HepG2 (cell line): ENCODE measurements at regions not wholly inside any gene's neighbourhood (a gene's known extent, or its start where the extent isn't known, plus 50 kb on each side); places are given as distances from the start of the nearest gene placed in this dataset.

Experiments used
- ARID2 ChIP-seq: sonication (generic); formaldehyde crosslinking; IDR thresholded peaks from 2 replicates; pipeline ENCODE4 v1.8.1; 2022; ENCODE audit warnings: mild to moderate bottlenecking, missing genetic modification reagents, borderline replicate concordance
- CBX2 ChIP-seq, 2 experiments: fragments of 200-600 bp in 1 of 2; sonication (generic); formaldehyde crosslinking in 1 of 2; IDR thresholded peaks; 2 replicates each; pipeline versions ENCODE4 v1.7.0 to v1.8.1; 2018 to 2022; ENCODE audit warnings: low read depth in 2 of 2, low read length in 1 of 2, mild to moderate bottlenecking in 1 of 2, missing genetic modification reagents in 1 of 2
- SMC3 ChIP-seq: IDR thresholded peaks from 2 replicates; pipeline ENCODE4 v1.6.1; 2011; ENCODE audit warnings: low read length, improper control_type of control experiment
- SUZ12 ChIP-seq: fragments of 150-350 bp; IDR thresholded peaks from 2 replicates; pipeline ENCODE4 v1.6.1; 2014; ENCODE audit warnings: low read depth, low read length
- ZMAT3 ChIP-seq: sonication (generic); formaldehyde crosslinking; conservative IDR thresholded peaks from 2 replicates; pipeline ENCODE4 v1.7.0; 2021; ENCODE audit warnings: missing genetic modification reagents
- ZNF225 ChIP-seq: sonication (generic); formaldehyde crosslinking; IDR thresholded peaks from 2 replicates; pipeline ENCODE4 v1.4.0; 2020; ENCODE audit warnings: mild to moderate bottlenecking, missing genetic modification reagents
- ZNF30 ChIP-seq: sonication (generic); formaldehyde crosslinking; IDR thresholded peaks from 2 replicates; pipeline ENCODE4 v1.5.0; 2020; ENCODE audit warnings: mild to moderate bottlenecking, missing genetic modification reagents
- ZNF746 ChIP-seq: sonication (generic); formaldehyde crosslinking; IDR thresholded peaks from 2 replicates; pipeline ENCODE4 v1.8.0; 2022; ENCODE audit warnings: mild to moderate bottlenecking, missing genetic modification reagents
- TF ChIP-seq, protein P1 (sequence below): sonication (generic); formaldehyde crosslinking; conservative IDR thresholded peaks from 2 replicates; pipeline ENCODE4 v1.8.0; 2022; ENCODE audit warnings: mild to moderate bottlenecking, moderate library complexity, missing genetic modification reagents
- TF ChIP-seq, protein P2 (sequence below): sonication (generic); formaldehyde crosslinking; IDR thresholded peaks from 2 replicates; pipeline ENCODE4 v1.4.0; 2020; ENCODE audit warnings: missing genetic modification reagents
- TF ChIP-seq, protein P3 (sequence below): IDR thresholded peaks from 2 replicates; pipeline ENCODE4 v1.6.1; 2012; ENCODE audit warnings: low read length, improper control_type of control experiment
- TF ChIP-seq, protein P4 (sequence below): sonication (generic); formaldehyde crosslinking; IDR thresholded peaks from 2 replicates; pipeline ENCODE4 v1.5.0; 2020; ENCODE audit warnings: mild to moderate bottlenecking, missing genetic modification reagents, moderate library complexity

DNA sequence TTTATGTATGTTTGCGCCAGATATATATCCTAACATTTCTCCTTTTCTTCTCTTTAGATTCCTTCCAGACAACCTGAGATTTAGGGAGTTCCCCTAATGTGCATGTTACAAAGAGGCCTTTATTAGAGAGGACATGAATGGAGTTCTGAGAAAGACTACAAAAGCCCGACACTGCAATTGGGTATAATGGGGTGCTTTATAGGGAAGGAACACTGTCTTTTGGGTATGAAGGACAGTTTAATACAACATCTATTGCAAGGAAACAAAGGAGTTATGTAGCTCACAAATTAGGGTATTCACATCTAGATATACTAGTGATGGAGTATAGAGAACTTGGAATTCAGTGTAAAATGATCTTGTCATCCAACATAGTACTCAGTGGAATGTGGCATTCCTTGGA is 383.8 kb downstream of the FIGN start:
- no peak for TF ChIP-seq ZNF225 (CRISPR knock-in tag)
- TF ChIP-seq ZNF746 (CRISPR knock-in tag) = no peak
- no peak for TF ChIP-seq SMC3
- no peak for TF ChIP-seq CBX2 (IDR thresholded peaks at IDR 0.05; ENCODE audit: low read depth, low read length)
- no peak for TF ChIP-seq CBX2 (CRISPR knock-in tag; IDR thresholded peaks at IDR 0.05; ENCODE audit: low read depth)
- TF ChIP-seq ZNF30 = no peak
- TF ChIP-seq ARID2 = no peak
- TF ChIP-seq, protein P1, sequence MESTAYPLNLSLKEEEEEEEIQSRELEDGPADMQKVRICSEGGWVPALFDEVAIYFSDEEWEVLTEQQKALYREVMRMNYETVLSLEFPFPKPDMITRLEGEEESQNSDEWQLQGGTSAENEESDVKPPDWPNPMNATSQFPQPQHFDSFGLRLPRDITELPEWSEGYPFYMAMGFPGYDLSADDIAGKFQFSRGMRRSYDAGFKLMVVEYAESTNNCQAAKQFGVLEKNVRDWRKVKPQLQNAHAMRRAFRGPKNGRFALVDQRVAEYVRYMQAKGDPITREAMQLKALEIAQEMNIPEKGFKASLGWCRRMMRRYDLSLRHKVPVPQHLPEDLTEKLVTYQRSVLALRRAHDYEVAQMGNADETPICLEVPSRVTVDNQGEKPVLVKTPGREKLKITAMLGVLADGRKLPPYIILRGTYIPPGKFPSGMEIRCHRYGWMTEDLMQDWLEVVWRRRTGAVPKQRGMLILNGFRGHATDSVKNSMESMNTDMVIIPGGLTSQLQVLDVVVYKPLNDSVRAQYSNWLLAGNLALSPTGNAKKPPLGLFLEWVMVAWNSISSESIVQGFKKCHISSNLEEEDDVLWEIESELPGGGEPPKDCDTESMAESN (CRISPR knock-in tag) = no peak
- TF ChIP-seq SUZ12 = no peak
- TF ChIP-seq ZMAT3 (CRISPR knock-in tag) = no peak
- TF ChIP-seq, protein P2, sequence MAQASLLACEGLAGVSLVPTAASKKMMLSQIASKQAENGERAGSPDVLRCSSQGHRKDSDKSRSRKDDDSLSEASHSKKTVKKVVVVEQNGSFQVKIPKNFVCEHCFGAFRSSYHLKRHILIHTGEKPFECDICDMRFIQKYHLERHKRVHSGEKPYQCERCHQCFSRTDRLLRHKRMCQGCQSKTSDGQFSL = no peak
- TF ChIP-seq, protein P3, sequence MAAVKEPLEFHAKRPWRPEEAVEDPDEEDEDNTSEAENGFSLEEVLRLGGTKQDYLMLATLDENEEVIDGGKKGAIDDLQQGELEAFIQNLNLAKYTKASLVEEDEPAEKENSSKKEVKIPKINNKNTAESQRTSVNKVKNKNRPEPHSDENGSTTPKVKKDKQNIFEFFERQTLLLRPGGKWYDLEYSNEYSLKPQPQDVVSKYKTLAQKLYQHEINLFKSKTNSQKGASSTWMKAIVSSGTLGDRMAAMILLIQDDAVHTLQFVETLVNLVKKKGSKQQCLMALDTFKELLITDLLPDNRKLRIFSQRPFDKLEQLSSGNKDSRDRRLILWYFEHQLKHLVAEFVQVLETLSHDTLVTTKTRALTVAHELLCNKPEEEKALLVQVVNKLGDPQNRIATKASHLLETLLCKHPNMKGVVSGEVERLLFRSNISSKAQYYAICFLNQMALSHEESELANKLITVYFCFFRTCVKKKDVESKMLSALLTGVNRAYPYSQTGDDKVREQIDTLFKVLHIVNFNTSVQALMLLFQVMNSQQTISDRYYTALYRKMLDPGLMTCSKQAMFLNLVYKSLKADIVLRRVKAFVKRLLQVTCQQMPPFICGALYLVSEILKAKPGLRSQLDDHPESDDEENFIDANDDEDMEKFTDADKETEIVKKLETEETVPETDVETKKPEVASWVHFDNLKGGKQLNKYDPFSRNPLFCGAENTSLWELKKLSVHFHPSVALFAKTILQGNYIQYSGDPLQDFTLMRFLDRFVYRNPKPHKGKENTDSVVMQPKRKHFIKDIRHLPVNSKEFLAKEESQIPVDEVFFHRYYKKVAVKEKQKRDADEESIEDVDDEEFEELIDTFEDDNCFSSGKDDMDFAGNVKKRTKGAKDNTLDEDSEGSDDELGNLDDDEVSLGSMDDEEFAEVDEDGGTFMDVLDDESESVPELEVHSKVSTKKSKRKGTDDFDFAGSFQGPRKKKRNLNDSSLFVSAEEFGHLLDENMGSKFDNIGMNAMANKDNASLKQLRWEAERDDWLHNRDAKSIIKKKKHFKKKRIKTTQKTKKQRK = no peak
- TF ChIP-seq, protein P4, sequence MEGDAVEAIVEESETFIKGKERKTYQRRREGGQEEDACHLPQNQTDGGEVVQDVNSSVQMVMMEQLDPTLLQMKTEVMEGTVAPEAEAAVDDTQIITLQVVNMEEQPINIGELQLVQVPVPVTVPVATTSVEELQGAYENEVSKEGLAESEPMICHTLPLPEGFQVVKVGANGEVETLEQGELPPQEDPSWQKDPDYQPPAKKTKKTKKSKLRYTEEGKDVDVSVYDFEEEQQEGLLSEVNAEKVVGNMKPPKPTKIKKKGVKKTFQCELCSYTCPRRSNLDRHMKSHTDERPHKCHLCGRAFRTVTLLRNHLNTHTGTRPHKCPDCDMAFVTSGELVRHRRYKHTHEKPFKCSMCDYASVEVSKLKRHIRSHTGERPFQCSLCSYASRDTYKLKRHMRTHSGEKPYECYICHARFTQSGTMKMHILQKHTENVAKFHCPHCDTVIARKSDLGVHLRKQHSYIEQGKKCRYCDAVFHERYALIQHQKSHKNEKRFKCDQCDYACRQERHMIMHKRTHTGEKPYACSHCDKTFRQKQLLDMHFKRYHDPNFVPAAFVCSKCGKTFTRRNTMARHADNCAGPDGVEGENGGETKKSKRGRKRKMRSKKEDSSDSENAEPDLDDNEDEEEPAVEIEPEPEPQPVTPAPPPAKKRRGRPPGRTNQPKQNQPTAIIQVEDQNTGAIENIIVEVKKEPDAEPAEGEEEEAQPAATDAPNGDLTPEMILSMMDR = no peak
